GM18507 (cell line): ENCODE measurements at regions not wholly inside any gene's neighbourhood (a gene's known extent, or its start where the extent isn't known, plus 50 kb on each side); places are given as distances from the start of the nearest gene placed in this dataset.
"Not testable (repeated sequence)": the region's sequence is repeated elsewhere in the genome, so short reads cannot be mapped to it uniquely, and the experiment has no call there.

Experiments
- DNase-seq: peaks from one replicate; pipeline ENCODE4 v3.0.0; 2011; ENCODE audit warnings: low read depth; ENCODE audit not compliant: insufficient read length; ENCODE audit errors: extremely low spot score
- FAIRE-seq: peaks from 2 replicates; lab custom pipeline; 2011; peaks lifted over from hg19 to GRCh38; lab: Jason Lieb, UNC

DNA sequence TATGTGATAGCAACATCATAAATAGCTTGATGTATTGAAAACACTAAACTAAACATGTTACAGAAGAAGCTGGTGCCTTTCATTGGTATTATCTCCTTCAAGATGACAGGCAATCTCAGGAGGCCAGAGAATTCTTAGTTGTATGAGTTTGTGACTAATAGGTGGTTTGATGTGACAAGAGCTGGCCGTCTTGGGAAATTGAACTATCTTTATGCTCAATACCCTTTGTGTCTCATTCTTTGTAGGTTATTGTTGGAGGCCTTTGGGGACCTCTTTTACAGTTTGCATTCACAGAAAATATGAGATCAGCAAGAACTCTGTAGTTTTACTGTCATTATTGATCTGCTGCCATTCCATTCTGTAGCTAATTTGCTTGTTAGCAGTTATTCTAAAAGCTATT is 659.2 kb upstream of the PITX2 start:
- DNase-seq (no peak), FAIRE-seq (no peak)

DNA sequence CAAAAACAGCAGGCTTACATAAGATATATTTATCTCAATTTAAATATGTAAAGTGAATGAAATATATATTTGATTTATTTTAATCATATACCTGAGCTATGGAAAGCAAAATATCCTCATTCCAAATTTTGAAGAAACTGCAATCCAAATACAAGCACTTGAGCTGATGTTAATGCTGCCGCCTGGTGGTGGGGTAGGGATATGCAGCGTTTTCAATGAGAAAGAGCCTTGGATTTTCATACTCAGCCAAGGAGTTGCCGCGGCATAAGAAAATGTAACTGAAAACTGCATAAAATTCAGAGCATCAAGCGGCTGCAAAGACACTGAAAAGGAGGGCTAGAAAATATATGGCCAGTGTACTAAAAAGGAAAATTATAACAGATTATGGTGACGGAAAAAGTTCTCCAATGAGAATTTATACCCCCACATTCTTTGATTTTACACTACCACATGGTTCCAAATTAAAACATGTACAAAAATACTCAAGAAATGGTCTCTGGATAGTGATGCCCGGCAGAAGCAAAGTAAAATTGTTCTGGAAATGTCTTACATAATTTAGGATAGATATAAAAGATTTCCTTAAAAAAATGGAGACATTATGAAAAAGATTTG is 660.3 kb upstream of the PITX2 start:
- DNase-seq, result peak; percentile 2
- peak; percentile 67 for FAIRE-seq

DNA sequence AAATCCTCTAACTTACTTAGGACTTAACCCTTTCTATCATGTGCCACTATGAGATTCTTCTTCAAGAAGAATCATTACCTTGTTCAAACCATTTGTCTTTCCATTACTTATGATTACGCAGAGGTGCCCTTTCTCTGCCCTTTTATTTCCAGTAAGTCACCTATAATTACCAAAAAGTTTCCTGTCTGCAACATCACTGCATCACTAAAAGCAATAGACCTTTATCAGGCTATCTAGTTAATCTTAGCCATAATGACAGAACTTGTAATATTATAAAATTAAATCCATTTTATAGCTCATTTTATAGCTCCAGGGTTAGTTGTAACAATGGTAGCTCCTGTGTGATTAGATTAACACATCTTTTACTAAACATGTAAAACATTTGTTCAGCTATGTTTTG is 673.6 kb upstream of the PITX2 start:
- FAIRE-seq (no peak), DNase-seq (no peak)

DNA sequence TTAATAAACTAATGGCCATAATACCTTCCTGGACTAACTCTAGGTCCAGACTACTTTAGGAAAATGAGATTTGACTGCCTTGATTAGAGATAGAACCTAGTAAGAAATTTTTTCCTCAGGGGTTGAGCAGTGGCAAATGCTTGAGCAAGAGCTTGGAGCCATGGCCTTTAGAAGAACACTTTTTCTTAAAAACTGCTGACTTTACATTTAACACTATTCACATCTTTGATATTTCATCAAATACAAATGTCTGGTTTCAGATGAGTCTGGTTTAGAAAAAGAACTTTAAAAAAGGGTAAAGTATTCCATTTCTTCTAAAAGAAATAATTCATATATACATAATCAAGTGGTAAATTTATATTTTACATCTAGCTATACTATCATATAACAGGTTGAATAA is 680.9 kb upstream of the PITX2 start:
- DNase-seq (no peak), FAIRE-seq (no peak)

DNA sequence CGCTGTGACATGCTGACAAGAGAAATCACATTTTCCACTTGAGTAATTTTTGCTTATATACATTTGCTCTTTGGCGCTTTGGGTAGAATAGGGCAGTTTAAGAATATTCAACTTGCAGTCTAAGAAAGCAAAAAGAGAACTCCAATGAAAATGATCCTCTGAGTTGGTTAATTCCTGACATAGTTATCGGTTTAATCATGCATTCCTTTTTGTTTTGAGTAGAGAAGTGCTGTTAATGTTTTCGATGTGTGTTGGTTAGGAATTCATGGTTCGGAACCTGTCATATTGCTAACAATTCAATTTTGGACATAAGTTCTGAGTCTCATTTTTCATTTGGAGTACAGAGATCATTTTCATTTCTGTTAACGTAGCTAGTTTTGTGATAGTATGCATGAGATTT is 700.6 kb upstream of the PITX2 start:
- DNase-seq (no peak), FAIRE-seq (no peak)

DNA sequence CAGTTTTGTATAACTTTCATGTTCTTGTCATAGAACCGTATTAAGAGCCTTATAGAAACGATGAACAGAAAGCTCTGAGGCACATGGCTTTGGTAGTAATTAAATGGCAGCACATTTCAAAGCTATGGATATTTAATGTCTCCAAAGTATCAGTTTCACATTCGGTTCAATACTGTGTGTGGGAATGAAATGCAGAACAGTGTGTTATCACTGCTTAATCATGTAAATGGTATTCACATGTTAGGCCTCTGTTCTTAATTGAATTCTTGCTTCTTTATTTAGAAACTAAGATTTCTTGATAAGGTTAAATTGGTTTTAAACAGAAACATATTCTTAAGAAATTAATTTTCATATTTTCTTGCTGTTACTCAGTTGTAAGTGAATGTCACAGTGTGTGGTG is 701.0 kb upstream of the PITX2 start:
- DNase-seq (no peak), FAIRE-seq (no peak)

DNA sequence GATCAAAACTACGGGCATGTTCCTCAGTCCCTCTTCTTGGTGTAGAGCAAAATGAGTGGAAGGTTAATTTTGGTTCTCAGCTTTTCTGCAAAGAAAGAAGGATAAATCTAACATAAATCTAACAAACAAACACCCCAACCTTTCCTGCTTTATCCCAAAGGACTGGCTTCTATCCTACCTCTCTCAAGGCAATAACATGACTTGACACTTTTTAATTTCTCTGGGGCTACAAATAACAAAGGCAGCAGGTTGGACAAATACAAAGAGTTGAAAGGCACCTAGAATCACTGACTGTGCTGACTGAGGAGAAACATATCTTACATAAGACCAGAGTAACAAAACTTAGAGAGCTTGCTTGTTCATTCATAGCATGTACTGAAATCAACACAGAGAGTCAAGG is 703.6 kb upstream of the PITX2 start:
- DNase-seq (no peak), FAIRE-seq (no peak)

DNA sequence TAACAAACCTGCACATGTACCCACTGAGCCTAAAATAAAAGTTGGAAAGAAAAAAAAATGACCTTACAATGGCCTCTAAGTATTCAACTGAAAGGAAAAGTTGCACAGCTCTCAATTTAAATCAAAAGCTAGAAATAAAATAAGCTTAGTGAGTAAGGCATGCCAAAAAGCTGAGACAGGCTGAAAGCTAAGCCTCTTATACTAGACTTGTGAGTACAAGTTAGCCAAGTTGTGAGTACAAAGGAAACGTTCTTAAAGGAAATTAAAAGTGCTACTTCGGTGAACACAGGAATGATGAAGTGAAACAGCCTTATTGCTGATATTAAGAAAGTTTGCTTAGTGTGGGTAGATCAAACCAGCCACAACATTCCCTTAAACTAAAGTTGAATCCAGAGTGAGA is 707.9 kb upstream of the PITX2 start:
- DNase-seq, result no peak
- FAIRE-seq, result no peak

DNA sequence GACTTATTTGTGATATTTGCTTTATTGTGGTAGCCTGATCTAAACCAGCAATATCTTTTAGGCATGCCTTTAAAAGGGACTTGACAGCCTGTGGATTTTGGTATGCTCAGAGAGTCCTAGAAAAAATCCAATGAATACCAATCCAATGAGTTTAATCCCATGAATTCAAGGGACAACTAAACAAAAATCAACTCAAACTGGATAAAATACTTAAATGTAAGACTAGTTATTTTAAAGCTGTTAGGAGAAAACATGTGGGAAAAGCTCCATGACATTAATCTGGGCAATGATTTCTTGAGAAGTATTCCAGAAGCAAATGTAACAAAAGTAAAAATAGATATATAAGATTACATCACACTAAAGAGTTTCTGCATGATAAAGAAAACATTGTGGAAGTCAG is 711.5 kb upstream of the PITX2 start:
- no peak for FAIRE-seq
- DNase-seq, result no peak

DNA sequence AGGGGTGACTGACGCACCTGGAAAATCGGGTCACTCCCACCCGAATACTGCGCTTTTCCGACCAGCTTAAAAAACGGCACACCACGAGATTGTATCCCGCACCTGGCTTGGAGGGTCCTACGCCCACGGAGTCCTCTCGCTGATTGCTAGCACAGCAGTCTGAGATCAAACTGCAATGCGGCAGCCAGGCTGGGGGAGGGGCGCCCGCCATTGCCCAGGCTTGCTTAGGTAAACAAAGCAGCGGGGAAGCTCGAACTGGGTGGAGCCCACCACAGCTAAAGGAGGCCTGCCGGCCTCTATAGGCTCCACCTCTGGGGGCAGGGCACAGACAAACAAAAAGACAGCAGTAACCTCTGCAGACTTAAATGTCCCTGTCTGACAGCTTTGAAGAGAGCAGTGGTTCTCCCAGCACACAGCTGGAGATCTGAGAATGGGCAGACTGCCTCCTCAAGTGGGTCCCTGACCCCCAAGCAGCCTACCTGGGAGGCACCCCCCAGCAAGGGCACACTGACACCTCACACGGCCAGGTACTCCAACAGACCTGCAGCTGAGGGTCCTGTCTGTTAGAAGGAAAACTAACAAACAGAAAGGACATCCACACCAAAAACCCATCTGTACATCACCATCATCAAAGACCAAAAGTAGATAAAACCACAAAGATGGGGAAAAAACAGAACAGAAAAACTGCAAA is 714.5 kb upstream of the PITX2 start:
- not testable (repeated sequence) for FAIRE-seq, DNase-seq

DNA sequence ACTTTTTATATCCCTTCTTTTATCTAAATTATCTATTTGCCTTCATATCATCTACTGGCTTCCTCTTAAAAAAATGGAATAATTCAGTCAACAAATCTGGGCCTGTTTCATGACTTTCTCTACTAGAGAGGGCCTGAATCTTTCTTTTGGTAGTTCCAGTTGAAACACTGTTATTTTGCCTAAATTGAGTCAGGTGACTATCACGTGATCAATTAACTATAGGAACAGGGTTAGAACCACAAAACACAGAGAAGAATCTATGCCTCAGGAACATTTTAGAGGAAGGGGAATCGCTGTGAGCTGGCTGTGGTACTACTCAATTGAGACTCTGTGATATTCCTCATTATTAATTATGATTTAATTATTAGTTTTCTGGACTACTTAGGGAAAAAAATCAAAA is 736.7 kb upstream of the PITX2 start:
- no peak for FAIRE-seq
- DNase-seq, result no peak

DNA sequence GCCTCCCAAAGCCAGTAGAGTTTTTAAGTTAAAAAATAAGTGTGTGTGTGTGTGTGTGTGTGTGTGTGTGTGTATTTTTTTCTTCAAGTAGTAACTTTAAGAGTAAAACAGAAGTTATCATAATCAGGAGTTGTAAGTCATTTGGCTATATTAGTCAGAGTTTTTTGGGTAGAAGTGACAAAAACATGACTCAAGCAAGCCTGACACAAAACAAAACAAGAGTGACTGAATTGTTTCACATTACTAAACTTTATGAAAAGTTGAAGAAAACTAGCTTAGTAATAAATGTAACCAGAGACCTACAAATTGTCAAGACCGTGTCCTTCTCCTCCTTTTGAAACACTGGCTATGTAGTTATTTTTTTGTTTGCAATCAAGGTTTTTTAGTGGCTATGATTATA is 738.0 kb upstream of the PITX2 start:
- no peak for DNase-seq
- no peak for FAIRE-seq

DNA sequence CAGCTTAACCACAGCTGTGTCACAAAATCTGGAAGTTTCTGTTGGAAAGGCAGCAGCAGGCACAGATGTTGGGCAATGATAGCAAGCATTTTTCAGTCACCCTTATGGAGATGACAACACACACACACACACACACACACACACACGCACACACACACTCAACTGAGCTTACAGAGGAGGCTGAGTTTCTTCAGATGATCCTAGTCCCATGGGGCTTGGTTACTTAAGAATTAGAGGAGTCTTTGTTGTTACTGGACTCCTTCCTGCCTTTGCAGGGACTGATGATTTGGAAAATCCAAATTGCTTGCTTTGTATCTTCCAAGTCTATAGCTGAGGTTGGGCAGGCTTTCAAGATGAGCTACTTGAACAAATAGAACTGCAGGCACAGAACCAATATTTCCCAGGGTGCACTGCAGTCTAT is 740.1 kb upstream of the PITX2 start:
- FAIRE-seq (no peak), DNase-seq (no peak)

DNA sequence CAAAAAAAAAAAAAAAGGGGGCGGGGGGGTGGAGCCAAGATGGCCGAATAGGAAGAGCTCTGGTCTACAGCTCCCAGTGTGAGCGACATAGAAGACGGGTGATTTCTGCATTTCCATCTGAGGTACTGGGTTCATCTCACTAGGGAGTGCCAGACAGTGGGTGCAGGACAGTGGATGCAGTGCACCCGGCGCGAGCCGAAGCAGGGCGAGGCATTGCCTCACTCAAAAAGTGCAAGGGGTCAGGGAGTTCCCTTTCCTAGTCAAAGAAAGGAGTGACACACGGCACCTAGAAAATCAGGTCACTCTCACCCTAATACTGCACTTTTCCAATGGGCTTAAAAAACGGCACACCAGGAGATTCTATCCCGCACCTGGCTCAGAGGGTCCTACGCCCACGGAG is 755.0 kb upstream of the PITX2 start:
- not testable (repeated sequence) for DNase-seq, FAIRE-seq

DNA sequence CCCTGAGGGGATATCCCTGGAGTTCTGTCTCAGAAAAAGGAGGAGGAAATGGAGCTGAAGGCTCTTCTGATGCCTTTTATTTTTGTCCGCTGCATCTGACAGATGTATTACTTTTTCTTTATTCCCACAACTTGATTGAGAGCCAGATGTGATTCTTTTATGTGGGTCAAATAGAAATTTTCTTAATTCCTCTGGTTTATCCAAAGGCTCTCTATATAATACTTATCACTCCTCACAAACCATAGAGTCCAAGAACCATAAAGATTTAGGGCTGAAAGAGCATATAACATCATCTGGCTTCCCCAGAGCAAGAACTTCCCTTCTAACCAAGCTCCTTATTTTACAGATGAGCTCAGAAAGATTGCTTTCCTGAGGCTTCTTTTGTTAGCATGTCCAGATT is 756.7 kb upstream of the FAM241A start:
- no peak for FAIRE-seq
- no peak for DNase-seq

DNA sequence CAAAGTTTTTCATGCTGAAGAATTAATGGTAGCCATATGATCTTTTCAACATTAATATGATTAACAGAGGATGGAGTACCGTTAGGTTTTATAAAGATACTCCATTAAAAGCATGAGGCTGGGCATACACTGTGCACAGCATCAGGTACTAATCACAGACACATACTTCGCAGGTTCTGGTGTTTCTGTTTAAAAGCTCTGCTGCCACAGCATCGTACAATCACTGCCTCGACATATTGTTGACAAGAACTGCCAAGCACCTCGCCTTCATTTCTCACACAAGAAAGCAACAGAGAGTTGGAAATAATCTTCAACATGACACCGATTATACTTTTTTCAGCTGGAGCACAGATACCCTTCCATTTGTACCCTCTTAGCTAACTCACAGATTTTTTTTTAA is 753.4 kb upstream of the FAM241A start:
- no peak for FAIRE-seq
- no peak for DNase-seq

DNA sequence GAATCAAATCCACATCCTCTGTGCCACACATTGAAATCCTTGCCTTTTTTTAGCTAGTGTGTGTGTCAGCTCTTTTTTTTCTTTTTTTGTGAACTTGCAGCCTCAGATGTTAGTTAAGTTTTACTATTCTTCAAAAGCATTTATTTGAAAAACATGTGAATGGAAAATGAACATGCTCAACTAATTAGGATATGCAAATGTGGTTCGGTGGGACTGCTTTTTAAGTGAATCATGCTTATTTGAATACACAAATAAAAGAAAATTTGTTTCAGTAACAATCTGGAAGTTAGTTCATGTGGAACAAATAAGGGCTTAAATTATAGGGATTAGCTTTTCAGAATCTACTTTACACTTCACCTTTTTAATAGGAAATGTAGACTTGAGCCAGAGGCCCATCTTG is 751.5 kb upstream of the FAM241A start:
- DNase-seq (no peak), FAIRE-seq (no peak)

DNA sequence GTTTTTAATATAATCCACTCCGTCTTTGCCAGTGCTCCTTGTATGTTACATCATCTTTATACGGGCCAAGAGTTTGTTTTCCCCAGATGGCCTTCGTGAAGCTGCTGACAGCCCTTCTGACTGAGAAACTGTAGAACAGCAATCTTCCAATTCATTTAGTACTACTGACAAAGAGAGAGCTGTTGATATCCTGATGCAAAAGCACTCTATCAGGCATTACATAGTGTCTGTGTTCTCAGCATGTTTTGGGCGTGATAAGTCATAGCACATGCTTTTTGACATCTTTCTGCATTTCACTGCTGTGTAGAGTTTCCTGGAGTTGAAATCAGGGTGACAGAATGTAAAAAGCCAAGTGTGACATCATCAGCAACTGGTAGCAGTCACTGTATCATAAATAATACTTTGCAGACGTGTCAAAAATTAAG is 746.3 kb upstream of the FAM241A start:
- DNase-seq (no peak), FAIRE-seq (no peak)

DNA sequence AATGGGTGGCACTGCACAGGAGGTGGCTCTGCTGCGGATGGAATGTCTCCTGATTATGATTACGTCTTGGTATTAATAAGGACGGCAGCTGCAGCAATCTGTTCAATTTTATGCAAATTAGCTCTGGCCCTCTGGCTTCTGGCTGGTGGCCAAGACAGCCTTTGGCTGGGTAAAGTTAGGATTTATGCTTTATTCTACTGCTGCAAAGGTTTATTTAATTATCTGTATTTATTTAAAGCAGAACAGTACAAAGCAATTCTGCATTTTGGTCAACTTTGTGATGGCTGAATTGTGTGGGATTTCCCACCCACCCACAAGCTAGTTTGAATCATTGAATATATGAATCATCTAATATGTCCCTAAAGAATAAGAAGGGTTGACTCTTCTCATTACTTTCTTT is 745.6 kb upstream of the FAM241A start:
- no peak for DNase-seq

DNA sequence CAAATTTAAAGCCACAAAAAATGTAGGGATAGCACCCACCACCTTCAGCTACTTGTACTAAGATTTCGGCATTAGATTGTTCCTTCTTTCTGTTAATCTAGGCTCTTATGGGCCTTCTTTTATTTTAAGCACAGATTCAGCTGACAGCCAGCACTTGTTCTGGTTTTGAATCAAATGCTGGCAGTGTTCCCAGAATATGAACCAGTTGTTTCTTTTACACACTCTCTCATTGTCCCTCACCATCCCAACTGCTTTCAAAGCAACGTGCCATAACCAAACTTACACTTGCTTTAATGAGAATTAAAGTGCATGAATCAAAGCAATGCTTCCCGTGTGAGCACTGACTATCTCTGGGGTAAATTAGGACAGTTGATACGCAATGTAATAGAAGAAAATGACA is 744.5 kb upstream of the FAM241A start:
- FAIRE-seq (no peak), DNase-seq (no peak)

More for the DNA sequence above, 745.6 kb upstream of the FAM241A start:
- FAIRE-seq, result no peak

DNA sequence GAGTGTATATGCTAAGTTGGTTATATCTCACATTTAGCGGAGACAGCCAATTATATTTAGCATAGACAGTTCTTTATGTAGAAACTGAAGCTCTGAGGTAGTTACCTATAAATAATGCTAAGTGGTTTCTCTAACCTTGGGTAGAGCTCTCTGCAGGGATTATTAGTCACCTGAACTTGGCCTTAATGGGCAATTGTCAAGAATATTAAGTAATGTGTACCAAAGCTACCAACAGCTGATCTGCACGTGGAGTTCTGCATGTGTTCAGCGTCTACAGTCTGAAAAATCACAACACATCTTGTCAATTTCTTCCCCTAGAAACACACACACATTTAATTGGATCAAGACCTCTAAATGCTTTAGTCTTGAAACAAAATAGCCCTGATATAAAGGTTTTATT is 740.6 kb upstream of the FAM241A start:
- DNase-seq, result no peak
- no peak for FAIRE-seq

DNA sequence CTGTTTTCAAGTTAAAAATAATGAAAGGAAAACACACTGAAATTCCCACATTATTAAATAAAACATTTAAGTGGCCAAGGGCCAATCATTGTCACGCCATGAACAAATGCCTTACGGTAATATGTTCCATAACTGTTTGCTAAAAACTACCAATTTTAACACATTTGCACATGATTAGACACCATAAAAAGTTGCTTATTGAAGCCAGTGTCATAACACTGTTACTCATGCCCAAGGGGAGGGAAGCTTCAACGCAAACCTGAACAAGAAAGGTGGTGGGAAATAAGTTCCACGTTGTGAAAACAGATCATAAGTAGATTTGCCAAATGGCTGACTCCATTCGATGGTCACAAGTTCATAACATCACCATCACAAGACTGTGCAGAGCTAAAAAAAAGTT is 739.3 kb upstream of the FAM241A start:
- DNase-seq (no peak), FAIRE-seq (no peak)
